A549 (cell line): ENCODE measurements at regions not wholly inside any gene's neighbourhood (a gene's known extent, or its start where the extent isn't known, plus 50 kb on each side); places are given as distances from the start of the nearest gene placed in this dataset.

Source experiments
- ATAC-seq, 2 experiments: fragments of 200-7000 bp in 1 of 2; fragments of >200 bp in 1 of 2; cut with Nextera tagmentation in 1 of 2; cut with Tn5 transposase in 1 of 2; 3 replicates each; pipeline versions ENCODE4 v1.8.0 to v1.9.1; 2018 to 2020; ENCODE audit warnings: mild to moderate bottlenecking in 1 of 2, moderate library complexity in 1 of 2
- CTCF ChIA-PET: fragments of 300-600 bp; sonication (Branson Sonifier 250); formaldehyde crosslinking; extraction: SDS; loops from one replicate; lab custom pipeline; 2021; ENCODE audit warnings: antibody characterized with exemption, inconsistent platforms; lab: Yijun Ruan, JAX
- POLR2A ChIA-PET: fragments of 350-600 bp; formaldehyde crosslinking; extraction: SDS; loops from one replicate; lab custom pipeline; 2021; ENCODE audit warnings: antibody characterized with exemption, inconsistent platforms; lab: Yijun Ruan, JAX
- DNase-seq, 2 experiments: peaks; one replicate each; pipeline versions ENCODE4 v3.0.0 to v3.0.0-alpha.2; 2011 to 2016; ENCODE audit warnings: low read depth in 1 of 2, low spot score in 1 of 2
- FAIRE-seq: peaks from 2 replicates; lab custom pipeline; 2011; peaks lifted over from hg19 to GRCh38; lab: Jason Lieb, UNC
- H3K27ac ChIP-seq, 2 experiments: fragments of >200 bp; sonication (Bioruptor Twin); formaldehyde crosslinking; 3 replicates each; pipeline ENCODE4 v1.5.1; 2016 to 2017
- H3K4me1 ChIP-seq: fragments of >200 bp; sonication (Bioruptor Twin); formaldehyde crosslinking; 3 replicates; pipeline ENCODE4 v1.6.1; 2016
- H3K4me2 ChIP-seq: fragments of >200 bp; sonication (Bioruptor Twin); formaldehyde crosslinking; 3 replicates; pipeline ENCODE4 v1.6.1; 2016
- H3K4me3 ChIP-seq: fragments of >200 bp; sonication (Bioruptor Twin); formaldehyde crosslinking; 3 replicates; pipeline ENCODE4 v1.5.1; 2016
- H3K9me3 ChIP-seq: fragments of >200 bp; sonication (Bioruptor Twin); formaldehyde crosslinking; 3 replicates; pipeline ENCODE4 v1.6.1; 2016
- BHLHE40 ChIP-seq: IDR thresholded peaks from 2 replicates; pipeline ENCODE4 v1.6.1; 2012; ENCODE audit warnings: low read depth, low read length, inconsistent platforms
- CBX2 ChIP-seq: fragments of 200-600 bp; sonication (generic); IDR thresholded peaks from 2 replicates; pipeline ENCODE4 v1.6.1; 2016; ENCODE audit warnings: low read depth, mild to moderate bottlenecking, borderline replicate concordance
- CBX8 ChIP-seq: fragments of 200-600 bp; sonication (generic); IDR thresholded peaks from 2 replicates; pipeline ENCODE4 v1.6.1; 2016
- CEBPB ChIP-seq, 2 experiments: fragments of >200 bp in 1 of 2; sonication (Bioruptor Twin) in 1 of 2; formaldehyde crosslinking in 1 of 2; IDR thresholded peaks; 2 replicates each; pipeline ENCODE4 v1.6.1; 2012 to 2016
- FOSL2 ChIP-seq, 2 experiments: fragments of 450-650 bp in 1 of 2; fragments of >200 bp in 1 of 2; sonication (Bioruptor Twin) in 1 of 2; formaldehyde crosslinking; IDR thresholded peaks; 2 replicates each; pipeline versions ENCODE4 v1.5.0 to v1.6.1; 2016 to 2020; ENCODE audit warnings: mild to moderate bottlenecking in 1 of 2, moderate library complexity in 1 of 2
- FOXS1 ChIP-seq: fragments of 250-450 bp; sonication (Bioruptor Pico); IDR thresholded peaks from 2 replicates; pipeline ENCODE4 v1.5.0; 2020; ENCODE audit warnings: mild to moderate bottlenecking, moderate library complexity
- HDAC2 ChIP-seq: fragments of 200-600 bp; sonication (generic); IDR thresholded peaks from 2 replicates; pipeline ENCODE4 v1.6.1; 2016
- HOXA7 ChIP-seq: fragments of 250-450 bp; sonication (Bioruptor Pico); IDR thresholded peaks from 2 replicates; pipeline ENCODE4 v1.5.0; 2020; ENCODE audit warnings: mild to moderate bottlenecking, moderate library complexity
- JUN ChIP-seq, 2 experiments: fragments of >200 bp; sonication (Bioruptor Twin); formaldehyde crosslinking; IDR thresholded peaks; 2 replicates in 1 of 2; 3 replicates in 1 of 2; pipeline ENCODE4 v1.6.1; 2016 to 2017
- MAFK ChIP-seq: fragments of 450-650 bp; IDR thresholded peaks from 2 replicates; pipeline ENCODE4 v1.6.1; 2014; ENCODE audit not compliant: partially characterized antibody
- NPAS2 ChIP-seq: fragments of 250-450 bp; sonication (Bioruptor Pico); IDR thresholded peaks from 2 replicates; pipeline ENCODE4 v1.8.0; 2022; ENCODE audit warnings: mild to moderate bottlenecking, moderate library complexity, borderline replicate concordance
- NR3C1 ChIP-seq: fragments of >200 bp; sonication (Bioruptor Twin); formaldehyde crosslinking; IDR thresholded peaks from 3 replicates; pipeline ENCODE4 v1.6.1; 2017
- POLR2A ChIP-seq: IDR thresholded peaks from 2 replicates; pipeline ENCODE4 v1.6.1; 2012; ENCODE audit warnings: mild to moderate bottlenecking, low read length
- POLR2AphosphoS2 ChIP-seq: conservative IDR thresholded peaks from 2 replicates; pipeline ENCODE4 v1.6.1; 2012; ENCODE audit warnings: low read length, improper control_type of control experiment, inconsistent platforms
- RARB ChIP-seq: fragments of 250-450 bp; sonication (Bioruptor Pico); IDR thresholded peaks from 2 replicates; pipeline ENCODE4 v1.8.0; 2021; ENCODE audit warnings: mild to moderate bottlenecking, moderate library complexity
- RNF2 ChIP-seq: fragments of 200-600 bp; sonication (generic); IDR thresholded peaks from 2 replicates; pipeline ENCODE4 v1.6.1; 2016; ENCODE audit warnings: low read depth, mild to moderate bottlenecking, antibody characterized with exemption, moderate library complexity, borderline replicate concordance
- TFCP2L1 ChIP-seq: fragments of 250-450 bp; sonication (Bioruptor Pico); IDR thresholded peaks from 2 replicates; pipeline ENCODE4 v1.5.0; 2021; ENCODE audit warnings: mild to moderate bottlenecking
- whole genome bisulfite sequencing: methylation state at CpG from one replicate; pipeline ENCODE4 v1.1.6; 2017; ENCODE audit errors: missing lambda C conversion rate; 5-methylcytosine and 5-hydroxymethylcytosine counted together
- TF ChIP-seq, protein P1 (sequence below): IDR thresholded peaks from 2 replicates; pipeline ENCODE4 v1.6.1; 2012
- TF ChIP-seq, protein P2 (sequence below): fragments of >200 bp; sonication (Bioruptor Twin); formaldehyde crosslinking; IDR thresholded peaks from 3 replicates; pipeline ENCODE4 v1.5.1; 2016
- TF ChIP-seq, protein P3 (sequence below): fragments of 150-350 bp; IDR thresholded peaks from 2 replicates; pipeline ENCODE4 v1.6.1; 2014; ENCODE audit warnings: low read depth, mild to moderate bottlenecking, low read length
- TF ChIP-seq, protein P4 (sequence below): fragments of >200 bp; sonication (Bioruptor Twin); formaldehyde crosslinking; IDR thresholded peaks from 2 replicates; pipeline ENCODE4 v1.6.1; 2016
- TF ChIP-seq, protein P5 (sequence below): IDR thresholded peaks from 2 replicates; pipeline ENCODE4 v1.6.1; 2012; ENCODE audit warnings: low read depth, borderline replicate concordance

- ChIA-PET POLR2A (no interaction called here), CTCF (no interaction called here)
- H3K4me2 ChIP-seq: no peak overlapping the region
- no peak for FAIRE-seq
- H3K4me3 ChIP-seq: no peak overlapping the region
- peak overlapping the region; percentile 18 to 21; a peak in 2 of 6 replicates for H3K27ac ChIP-seq
- no peak for ATAC-seq
- peaks cover 31% of the 10 kb centered on the region for H3K9me3 ChIP-seq
- no peak for TF ChIP-seq HOXA7 (CRISPR knock-in tag)
- DNase-seq: no peak
- 74% methylated on average over 3 of the region's 3 CpGs for WGBS
- H3K4me1 ChIP-seq: no peaks in the 10 kb centered on the region
Observed at GRCh38 chr6:4382362-4382853, 247.0 kb upstream of the ECI2 start.

DNA sequence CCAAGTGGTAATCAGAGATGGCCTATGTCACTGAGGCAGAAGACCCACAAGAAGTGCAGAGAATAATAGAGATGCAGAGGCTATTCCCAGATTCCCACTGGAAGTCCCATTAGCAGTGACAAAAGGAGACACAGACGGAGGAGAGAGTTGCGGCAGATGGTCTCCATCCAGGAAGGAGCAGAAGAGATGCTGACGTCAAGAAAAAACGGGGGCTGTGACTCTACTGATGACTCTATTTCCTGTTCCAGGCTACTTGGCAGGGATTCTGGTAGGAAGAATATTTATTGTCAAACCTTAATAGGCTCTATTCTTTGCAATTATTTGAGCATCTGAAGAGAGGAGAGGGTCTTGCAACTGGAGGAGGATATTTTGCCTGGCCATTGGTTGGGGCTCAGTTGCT lies 246.0 kb upstream of the ECI2 start:
- Histone ChIP-seq H3K4me1 (no peaks in the 10 kb centered on the region), H3K9me3 (peaks cover 31% of the 10 kb centered on the region), H3K27ac (no peak overlapping the region), H3K4me3 (no peak overlapping the region), H3K4me2 (no peak overlapping the region)
- TF ChIP-seq POLR2A (no peak), MAFK (no peak), POLR2AphosphoS2 (no peak), HDAC2 (no peak), CBX8 (no peak), CEBPB (IDR thresholded peaks at IDR 0.05) (no peak), FOSL2 (IDR thresholded peaks at IDR 0.05) (no peak), FOSL2 (CRISPR knock-in tag; IDR thresholded peaks at IDR 0.05) (no peak)
- TF ChIP-seq, protein P1, sequence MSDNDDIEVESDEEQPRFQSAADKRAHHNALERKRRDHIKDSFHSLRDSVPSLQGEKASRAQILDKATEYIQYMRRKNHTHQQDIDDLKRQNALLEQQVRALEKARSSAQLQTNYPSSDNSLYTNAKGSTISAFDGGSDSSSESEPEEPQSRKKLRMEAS: no peak
- TF ChIP-seq, protein P2, sequence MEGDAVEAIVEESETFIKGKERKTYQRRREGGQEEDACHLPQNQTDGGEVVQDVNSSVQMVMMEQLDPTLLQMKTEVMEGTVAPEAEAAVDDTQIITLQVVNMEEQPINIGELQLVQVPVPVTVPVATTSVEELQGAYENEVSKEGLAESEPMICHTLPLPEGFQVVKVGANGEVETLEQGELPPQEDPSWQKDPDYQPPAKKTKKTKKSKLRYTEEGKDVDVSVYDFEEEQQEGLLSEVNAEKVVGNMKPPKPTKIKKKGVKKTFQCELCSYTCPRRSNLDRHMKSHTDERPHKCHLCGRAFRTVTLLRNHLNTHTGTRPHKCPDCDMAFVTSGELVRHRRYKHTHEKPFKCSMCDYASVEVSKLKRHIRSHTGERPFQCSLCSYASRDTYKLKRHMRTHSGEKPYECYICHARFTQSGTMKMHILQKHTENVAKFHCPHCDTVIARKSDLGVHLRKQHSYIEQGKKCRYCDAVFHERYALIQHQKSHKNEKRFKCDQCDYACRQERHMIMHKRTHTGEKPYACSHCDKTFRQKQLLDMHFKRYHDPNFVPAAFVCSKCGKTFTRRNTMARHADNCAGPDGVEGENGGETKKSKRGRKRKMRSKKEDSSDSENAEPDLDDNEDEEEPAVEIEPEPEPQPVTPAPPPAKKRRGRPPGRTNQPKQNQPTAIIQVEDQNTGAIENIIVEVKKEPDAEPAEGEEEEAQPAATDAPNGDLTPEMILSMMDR: no peak
- TF ChIP-seq, protein P3, sequence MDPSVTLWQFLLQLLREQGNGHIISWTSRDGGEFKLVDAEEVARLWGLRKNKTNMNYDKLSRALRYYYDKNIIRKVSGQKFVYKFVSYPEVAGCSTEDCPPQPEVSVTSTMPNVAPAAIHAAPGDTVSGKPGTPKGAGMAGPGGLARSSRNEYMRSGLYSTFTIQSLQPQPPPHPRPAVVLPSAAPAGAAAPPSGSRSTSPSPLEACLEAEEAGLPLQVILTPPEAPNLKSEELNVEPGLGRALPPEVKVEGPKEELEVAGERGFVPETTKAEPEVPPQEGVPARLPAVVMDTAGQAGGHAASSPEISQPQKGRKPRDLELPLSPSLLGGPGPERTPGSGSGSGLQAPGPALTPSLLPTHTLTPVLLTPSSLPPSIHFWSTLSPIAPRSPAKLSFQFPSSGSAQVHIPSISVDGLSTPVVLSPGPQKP: no peak
- TF ChIP-seq, protein P4, sequence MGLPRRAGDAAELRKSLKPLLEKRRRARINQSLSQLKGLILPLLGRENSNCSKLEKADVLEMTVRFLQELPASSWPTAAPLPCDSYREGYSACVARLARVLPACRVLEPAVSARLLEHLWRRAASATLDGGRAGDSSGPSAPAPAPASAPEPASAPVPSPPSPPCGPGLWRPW: no peak
- DNase-seq: no peak
- no peak for FAIRE-seq
- ChIA-PET CTCF (no interaction called here), POLR2A (no interaction called here)
- 82% methylated on average over 4 of the region's 4 CpGs for WGBS
- ATAC-seq: no peak

DNA sequence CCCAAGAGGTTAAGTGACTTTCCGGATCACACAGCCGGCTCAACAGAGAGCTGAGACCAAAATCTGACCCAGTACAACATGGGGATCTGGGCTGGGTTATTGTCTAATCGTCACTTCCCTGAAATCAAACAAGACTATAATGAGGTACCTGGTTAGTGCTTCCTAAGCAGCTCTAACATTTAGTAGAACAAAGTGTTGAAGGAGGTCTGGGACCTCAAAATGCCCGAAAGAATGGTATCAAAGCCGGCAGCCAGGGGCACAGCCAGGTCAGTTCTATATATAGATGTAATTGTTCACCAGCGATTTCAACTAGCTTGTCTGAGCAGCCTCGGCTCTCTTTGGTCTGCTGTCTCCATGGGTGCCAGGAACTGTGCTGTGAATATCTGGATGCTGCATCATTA lies 245.5 kb upstream of the ECI2 start:
- H3K4me1 ChIP-seq: no peaks in the 10 kb centered on the region
- ChIA-PET POLR2A (no interaction called here), CTCF (no interaction called here)
- FAIRE-seq (no peak), DNase-seq (no peak), ATAC-seq (no peak)
- H3K4me2 ChIP-seq: no peak overlapping the region
- H3K9me3 ChIP-seq: peaks cover 31% of the 10 kb centered on the region
- no peak for TF ChIP-seq BHLHE40
- TF ChIP-seq RNF2: no peak
- no peak for TF ChIP-seq RARB (CRISPR knock-in tag)
- TF ChIP-seq NR3C1: no peak
- no peak for TF ChIP-seq POLR2A
- no peak for TF ChIP-seq NPAS2 (CRISPR knock-in tag)
- no peak for TF ChIP-seq TFCP2L1 (CRISPR knock-in tag)
- TF ChIP-seq, protein P5, sequence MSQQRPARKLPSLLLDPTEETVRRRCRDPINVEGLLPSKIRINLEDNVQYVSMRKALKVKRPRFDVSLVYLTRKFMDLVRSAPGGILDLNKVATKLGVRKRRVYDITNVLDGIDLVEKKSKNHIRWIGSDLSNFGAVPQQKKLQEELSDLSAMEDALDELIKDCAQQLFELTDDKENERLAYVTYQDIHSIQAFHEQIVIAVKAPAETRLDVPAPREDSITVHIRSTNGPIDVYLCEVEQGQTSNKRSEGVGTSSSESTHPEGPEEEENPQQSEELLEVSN: no peak
- TF ChIP-seq FOXS1 (CRISPR knock-in tag): no peak
- no peak for TF ChIP-seq JUN (IDR thresholded peaks at IDR 0.05)
- TF ChIP-seq HDAC2: no peak
- TF ChIP-seq CBX2: no peak
- TF ChIP-seq CEBPB (IDR thresholded peaks at IDR 0.05): no peak
- H3K27ac ChIP-seq: no peak overlapping the region
- 80% methylated on average over 5 of the region's 7 CpGs for WGBS
- H3K4me3 ChIP-seq: no peak overlapping the region
